DND-41 (cell line): ENCODE measurements at regions not wholly inside any gene's neighbourhood (a gene's known extent, or its start where the extent isn't known, plus 50 kb on each side); places are given as distances from the start of the nearest gene placed in this dataset.

Experiments used
- ATAC-seq: fragments of 200-7000 bp; cut with Tn5 transposase; 3 replicates; pipeline ENCODE4 v1.9.1; 2021; ENCODE audit warnings: low read depth; ENCODE audit not compliant: insufficient read depth
- DNase-seq: peaks from one replicate; pipeline ENCODE4 v3.0.0-alpha.2; 2020
- H2AFZ ChIP-seq: 2 replicates; pipeline ENCODE4 v1.6.0; 2012; ENCODE audit warnings: low read depth, low read length
- H3K27ac ChIP-seq: 2 replicates; pipeline ENCODE4 v1.5.1; 2012; ENCODE audit warnings: low read length, inconsistent platforms
- H3K27me3 ChIP-seq: fragments of 200-600 bp; sonication (generic); 2 replicates; pipeline ENCODE4 v1.6.0; 2012; ENCODE audit warnings: low read length, mild to moderate bottlenecking, inconsistent platforms; ENCODE audit not compliant: insufficient read depth, poor library complexity
- H3K36me3 ChIP-seq: 2 replicates; pipeline ENCODE4 v1.5.1; 2012; ENCODE audit warnings: low read length, inconsistent platforms; ENCODE audit not compliant: insufficient read depth
- H3K4me1 ChIP-seq: 2 replicates; pipeline ENCODE4 v1.5.1; 2012; ENCODE audit warnings: mild to moderate bottlenecking, low read length; ENCODE audit not compliant: insufficient read depth
- H3K4me2 ChIP-seq: 2 replicates; pipeline ENCODE4 v1.6.0; 2012; ENCODE audit warnings: mild to moderate bottlenecking, moderate library complexity, low read length, inconsistent platforms; ENCODE audit not compliant: insufficient read depth
- H3K4me3 ChIP-seq, 2 experiments: fragments of 200-600 bp in 1 of 2; shearing (Covaris generic) in 1 of 2; 2 replicates each; pipeline ENCODE4 v1.5.1; 2012 to 2016; ENCODE audit warnings: inconsistent platforms in 2 of 2, low read length in 2 of 2, mild to moderate bottlenecking in 2 of 2, low read depth in 1 of 2, moderate library complexity in 1 of 2
- H3K79me2 ChIP-seq: 2 replicates; pipeline ENCODE4 v1.6.0; 2012; ENCODE audit warnings: low read length, inconsistent platforms; ENCODE audit not compliant: insufficient read depth
- H3K9ac ChIP-seq: 2 replicates; pipeline ENCODE4 v1.6.0; 2012; ENCODE audit warnings: low read depth, mild to moderate bottlenecking, inconsistent platforms, low read length, moderate library complexity
- H3K9me3 ChIP-seq: 2 replicates; pipeline ENCODE4 v1.5.1; 2012; ENCODE audit warnings: low read length, moderate library complexity, mild to moderate bottlenecking, inconsistent platforms; ENCODE audit not compliant: insufficient read depth, severe bottlenecking
- H4K20me1 ChIP-seq: 2 replicates; pipeline ENCODE4 v1.6.0; 2012; ENCODE audit warnings: low read length; ENCODE audit not compliant: insufficient read depth
- EZH2 ChIP-seq: IDR thresholded peaks from 3 replicates; pipeline ENCODE4 v1.6.1; 2012; ENCODE audit warnings: borderline replicate concordance, low read depth, mild to moderate bottlenecking, moderate library complexity, low read length, inconsistent platforms; ENCODE audit not compliant: severe bottlenecking
- TF ChIP-seq, protein P1 (sequence below): IDR thresholded peaks from 2 replicates; pipeline ENCODE4 v1.5.1; 2012; ENCODE audit warnings: borderline replicate concordance, low read length, moderate library complexity, mild to moderate bottlenecking; ENCODE audit not compliant: poor library complexity, severe bottlenecking; ENCODE audit errors: extremely low read depth

GRCh38 chr6:122347280-122347679 is 52.2 kb upstream of the HSF2 start:
- Histone ChIP-seq H3K36me3 (no peaks in the 10 kb centered on the region), H3K9ac (no peak overlapping the region), H3K79me2 (no peaks in the 10 kb centered on the region), H3K27me3 (peaks cover 3% of the 10 kb centered on the region), H2AFZ (no peak overlapping the region), H3K4me2 (no peak overlapping the region), H3K9me3 (no peaks in the 10 kb centered on the region), H4K20me1 (no peaks in the 10 kb centered on the region), H3K27ac (no peak overlapping the region), H3K4me3 (no peak overlapping the region), H3K4me1 (no peaks in the 10 kb centered on the region)
- no peak for ATAC-seq
- TF ChIP-seq, protein P1, sequence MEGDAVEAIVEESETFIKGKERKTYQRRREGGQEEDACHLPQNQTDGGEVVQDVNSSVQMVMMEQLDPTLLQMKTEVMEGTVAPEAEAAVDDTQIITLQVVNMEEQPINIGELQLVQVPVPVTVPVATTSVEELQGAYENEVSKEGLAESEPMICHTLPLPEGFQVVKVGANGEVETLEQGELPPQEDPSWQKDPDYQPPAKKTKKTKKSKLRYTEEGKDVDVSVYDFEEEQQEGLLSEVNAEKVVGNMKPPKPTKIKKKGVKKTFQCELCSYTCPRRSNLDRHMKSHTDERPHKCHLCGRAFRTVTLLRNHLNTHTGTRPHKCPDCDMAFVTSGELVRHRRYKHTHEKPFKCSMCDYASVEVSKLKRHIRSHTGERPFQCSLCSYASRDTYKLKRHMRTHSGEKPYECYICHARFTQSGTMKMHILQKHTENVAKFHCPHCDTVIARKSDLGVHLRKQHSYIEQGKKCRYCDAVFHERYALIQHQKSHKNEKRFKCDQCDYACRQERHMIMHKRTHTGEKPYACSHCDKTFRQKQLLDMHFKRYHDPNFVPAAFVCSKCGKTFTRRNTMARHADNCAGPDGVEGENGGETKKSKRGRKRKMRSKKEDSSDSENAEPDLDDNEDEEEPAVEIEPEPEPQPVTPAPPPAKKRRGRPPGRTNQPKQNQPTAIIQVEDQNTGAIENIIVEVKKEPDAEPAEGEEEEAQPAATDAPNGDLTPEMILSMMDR = no peak
- TF ChIP-seq EZH2 = no peak
- DNase-seq = no peak

- H3K4me3 ChIP-seq = no peak overlapping the region
- H3K9me3 ChIP-seq = no peaks in the 10 kb centered on the region
- no peak for ATAC-seq
- H3K4me1 ChIP-seq = no peaks in the 10 kb centered on the region
- no peak for TF ChIP-seq EZH2
- TF ChIP-seq, protein P1 = no peak
- H2AFZ ChIP-seq = no peak overlapping the region
- no peak overlapping the region for H3K9ac ChIP-seq
- DNase-seq = no peak
- no peaks in the 10 kb centered on the region for H4K20me1 ChIP-seq
- no peak overlapping the region for H3K4me2 ChIP-seq
- H3K27ac ChIP-seq = no peak overlapping the region
- no peaks in the 10 kb centered on the region for H3K36me3 ChIP-seq
- H3K27me3 ChIP-seq = peaks cover 3% of the 10 kb centered on the region
- no peaks in the 10 kb centered on the region for H3K79me2 ChIP-seq
These were observed 51.7 kb upstream of the HSF2 start for GRCh38 chr6:122347751-122348150.
